HG03025 (cell line): ENCODE measurements at regions not wholly inside any gene's neighbourhood (a gene's known extent, or its start where the extent isn't known, plus 50 kb on each side); places are given as distances from the start of the nearest gene placed in this dataset.

Experiments
- ATAC-seq: cut with Tn5 transposase; IDR thresholded peaks from one replicate; pipeline ENCODE4 v1.9.1; 2021; ENCODE audit warnings: mild to moderate bottlenecking, moderate library complexity; ENCODE audit not compliant: unreplicated experiment, low FRiP score

DNA sequence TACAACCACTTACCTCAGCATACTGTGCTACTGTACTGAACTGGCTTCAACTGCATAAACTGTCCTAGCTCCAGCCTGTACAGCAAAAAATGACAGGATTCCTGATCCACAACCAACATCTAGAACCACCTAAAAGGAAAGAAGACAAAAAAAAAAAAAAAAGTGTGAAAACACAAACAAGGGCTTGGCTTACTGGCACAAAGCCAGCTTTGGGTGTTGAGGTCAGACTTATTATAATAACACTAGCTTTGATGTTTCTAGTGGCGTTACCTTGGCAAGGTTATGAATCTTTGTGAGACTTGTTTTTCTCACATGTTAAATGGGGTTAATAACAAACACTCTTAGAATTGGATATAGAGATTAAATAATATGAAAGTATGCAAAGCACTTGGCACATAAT, 148.5 kb upstream of the PUM3 start:
- ATAC-seq: no peak

GRCh38 chr9:2991292-2991691, 147.4 kb upstream of the PUM3 start:
- no peak for ATAC-seq

- ATAC-seq: no peak
These were observed 143.8 kb upstream of the PUM3 start for GRCh38 chr9:2987679-2988078.

DNA sequence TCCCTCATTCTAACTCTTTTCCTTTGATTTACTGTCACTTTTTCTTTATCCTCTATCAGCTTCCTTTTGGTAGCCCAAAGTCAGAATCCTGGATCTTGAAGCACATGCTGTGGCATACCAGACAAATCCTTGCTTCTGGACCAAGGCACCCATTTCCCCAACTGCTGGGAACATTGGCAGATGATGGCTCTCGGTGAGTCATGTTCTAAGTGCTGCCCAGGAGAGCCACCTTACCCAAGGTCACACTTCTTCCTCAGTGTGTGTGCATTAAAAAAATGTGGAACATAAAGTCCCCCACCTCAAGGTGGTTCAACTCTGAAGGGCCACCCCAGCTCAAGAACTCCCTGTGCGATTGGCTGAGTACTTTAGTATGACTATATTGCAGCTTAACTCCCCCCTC, 141.4 kb upstream of the PUM3 start:
- ATAC-seq: no peak

- no peak for ATAC-seq
These were observed 140.6 kb upstream of the PUM3 start for GRCh38 chr9:2984491-2984890.

DNA sequence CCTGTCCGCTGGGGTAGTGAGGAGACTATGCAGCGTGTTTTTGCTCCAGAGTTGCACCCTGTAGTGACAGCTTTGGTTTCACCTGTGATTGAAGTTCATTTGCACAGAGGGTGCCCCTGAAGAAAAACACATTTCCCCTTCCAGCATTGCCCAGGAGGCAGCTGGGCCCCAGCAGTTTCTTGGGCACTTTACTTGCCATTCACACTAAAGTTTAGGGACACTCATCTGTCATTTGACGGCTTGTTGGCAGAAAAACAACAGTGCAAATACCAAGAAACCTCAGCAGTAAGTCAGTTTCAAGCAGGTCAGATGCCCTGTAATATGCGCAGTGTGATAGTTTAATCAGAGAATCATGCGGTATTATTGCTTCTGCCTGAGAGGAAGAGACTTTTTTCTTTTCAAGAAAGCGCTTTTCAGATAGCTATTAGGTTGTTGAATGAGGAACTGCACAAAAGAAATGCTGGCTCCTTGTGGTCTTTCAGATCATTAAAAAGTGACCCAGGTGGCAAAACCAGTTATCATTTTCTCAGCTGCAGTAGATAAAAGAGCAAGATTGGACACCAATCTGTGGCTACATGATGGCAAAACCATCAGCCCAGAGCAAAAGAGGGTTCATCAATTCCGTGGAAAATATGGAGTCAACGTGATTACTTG, 136.2 kb upstream of the PUM3 start:
- ATAC-seq: no peak

- no peak for ATAC-seq
These were observed 128.6 kb upstream of the PUM3 start for GRCh38 chr9:2972475-2972874.

- ATAC-seq: no peak
These were observed 127.0 kb upstream of the PUM3 start for GRCh38 chr9:2970864-2971263.

DNA sequence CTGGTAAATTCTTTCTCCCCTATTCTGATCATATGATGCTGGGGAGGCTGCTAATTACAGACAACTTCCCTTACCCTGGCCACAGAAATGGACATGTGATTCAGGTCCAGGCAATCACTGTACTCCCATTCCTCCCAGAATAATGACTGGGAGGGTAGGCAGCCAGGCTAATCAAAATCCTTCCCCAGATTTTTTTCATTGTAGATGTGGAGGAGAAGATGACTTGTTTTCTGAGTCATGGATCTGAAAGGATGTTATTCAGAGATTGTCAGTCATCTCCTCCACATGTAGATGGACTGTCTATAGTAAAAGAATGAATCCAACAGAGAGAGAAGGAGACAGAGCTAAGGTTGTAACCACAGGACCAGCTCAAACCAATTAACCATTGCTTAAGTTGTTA, 123.9 kb upstream of the PUM3 start:
- ATAC-seq: no peak

- ATAC-seq: no peak
These were observed 122.8 kb upstream of the PUM3 start for GRCh38 chr9:2966565-2967300.

GRCh38 chr9:2964470-2964869, 120.6 kb upstream of the PUM3 start:
- no peak for ATAC-seq

- no peak for ATAC-seq
These were observed 119.4 kb upstream of the PUM3 start for GRCh38 chr9:2963307-2963706.

DNA sequence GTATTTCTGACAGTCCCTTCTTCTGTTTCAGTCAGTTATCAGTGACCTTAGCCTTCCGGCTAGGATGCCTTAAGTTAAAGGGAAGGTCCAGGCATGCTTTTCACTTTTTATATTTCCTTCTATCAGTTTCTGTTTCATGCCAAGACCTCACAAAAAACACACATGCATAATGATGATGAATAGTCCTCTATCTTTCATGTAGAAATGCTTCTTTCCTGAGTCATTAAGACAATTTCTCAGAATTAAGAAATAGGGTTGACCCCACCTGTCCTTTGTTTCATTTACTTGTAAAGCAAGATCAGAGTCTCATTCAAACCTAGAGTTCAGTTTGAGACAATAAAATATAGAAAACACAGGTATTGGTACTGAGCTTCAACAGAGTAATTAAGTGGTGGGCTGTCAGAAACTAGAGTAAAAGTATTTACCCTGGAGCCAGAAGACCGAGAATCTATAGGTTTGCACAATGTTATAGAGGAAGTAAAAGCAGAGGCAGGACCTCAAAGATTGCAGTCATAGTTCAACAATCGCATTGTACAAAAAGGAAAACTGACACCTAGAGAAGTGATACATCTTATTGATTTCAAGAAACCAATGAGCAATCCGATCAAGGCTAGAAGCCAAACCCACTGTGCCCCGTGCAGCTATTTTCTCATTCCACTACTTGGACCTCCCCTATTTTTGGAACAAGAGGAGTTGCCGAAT, 118.7 kb upstream of the PUM3 start:
- no peak for ATAC-seq

GRCh38 chr9:2958219-2958618, 114.3 kb upstream of the PUM3 start:
- no peak for ATAC-seq

GRCh38 chr9:2957656-2958200, 113.8 kb upstream of the PUM3 start:
- no peak for ATAC-seq

GRCh38 chr9:2955575-2955974, 111.7 kb upstream of the PUM3 start:
- no peak for ATAC-seq

DNA sequence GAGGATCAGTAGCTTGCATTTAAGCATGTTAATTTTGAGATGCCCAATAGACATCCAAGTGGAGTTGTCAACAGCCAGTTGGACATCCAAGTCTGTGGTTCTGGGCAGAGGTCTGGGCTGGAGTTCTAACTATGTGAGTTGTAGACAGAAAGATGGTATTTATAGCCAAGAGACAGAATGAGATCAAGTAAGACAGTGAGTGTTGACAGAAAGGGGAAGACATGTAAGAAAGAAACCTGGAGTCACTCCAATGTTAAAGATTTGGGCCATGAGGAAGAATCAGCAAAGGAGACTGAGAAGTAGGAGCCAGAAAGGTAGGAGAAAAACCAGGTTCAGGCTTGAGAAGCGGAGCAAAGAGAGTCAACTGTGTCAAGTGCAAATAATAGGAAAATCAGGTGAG, 95.5 kb upstream of the PUM3 start:
- ATAC-seq: no peak

GRCh38 chr9:2936221-2936620, 92.3 kb upstream of the PUM3 start:
- ATAC-seq: no peak

- ATAC-seq: no peak
These were observed 91.0 kb upstream of the PUM3 start for GRCh38 chr9:2934883-2935282.

GRCh38 chr9:2934241-2934650, 90.4 kb upstream of the PUM3 start:
- ATAC-seq: no peak
